ENCODE measurements at regions not wholly inside any gene's neighbourhood (a gene's known extent, or its start where the extent isn't known, plus 50 kb on each side); places are given as distances from the start of the nearest gene placed in this dataset.

GRCh38 chr4:17427991-17428390, 83.9 kb downstream of the QDPR start:
- no peak for TF ChIP-seq POLR2A (IDR thresholded peaks at IDR 0.05)
- TF ChIP-seq CTCF (IDR thresholded peaks at IDR 0.05): no peak
